DOHH2 (cell line): ENCODE measurements at regions not wholly inside any gene's neighbourhood (a gene's known extent, or its start where the extent isn't known, plus 50 kb on each side); places are given as distances from the start of the nearest gene placed in this dataset.
"Not testable (repeated sequence)": the region's sequence is repeated elsewhere in the genome, so short reads cannot be mapped to it uniquely, and the experiment has no call there.

Experiments
- H3F3A ChIP-seq: fragments of 200-600 bp; sonication (generic), shearing (Covaris generic); 2 replicates; pipeline ENCODE4 v1.6.0; 2016; ENCODE audit warnings: antibody characterized with exemption, mild to moderate bottlenecking; ENCODE audit not compliant: control insufficient read depth, insufficient read depth
- H3K27ac ChIP-seq: fragments of 200-600 bp; sonication (generic); 2 replicates; pipeline ENCODE4 v1.5.1; 2014; ENCODE audit warnings: low read depth, mild to moderate bottlenecking, low read length, moderate library complexity
- H3K27me3 ChIP-seq: fragments of 200-600 bp; sonication (generic); 2 replicates; pipeline ENCODE4 v1.6.1; 2014; ENCODE audit warnings: mild to moderate bottlenecking, low read length, mixed read lengths; ENCODE audit not compliant: control insufficient read depth
- H3K36me3 ChIP-seq: fragments of 200-600 bp; sonication (generic); 2 replicates; pipeline ENCODE4 v1.6.1; 2014; ENCODE audit warnings: mild to moderate bottlenecking, low read length, moderate library complexity, mixed read lengths; ENCODE audit not compliant: control insufficient read depth
- H3K4me1 ChIP-seq: fragments of 200-600 bp; sonication (generic); 2 replicates; pipeline ENCODE4 v1.6.1; 2014; ENCODE audit warnings: mild to moderate bottlenecking, low read length, mixed read lengths; ENCODE audit not compliant: control insufficient read depth
- H3K4me2 ChIP-seq: fragments of 200-600 bp; sonication (generic); 2 replicates; pipeline ENCODE4 v1.6.0; 2014; ENCODE audit warnings: mild to moderate bottlenecking, low read length, moderate library complexity
- H3K4me3 ChIP-seq: fragments of 200-600 bp; sonication (generic); 2 replicates; pipeline ENCODE4 v1.5.1; 2014; ENCODE audit warnings: mild to moderate bottlenecking, low read length, mixed read lengths
- H3K79me2 ChIP-seq: fragments of 200-600 bp; sonication (generic); 2 replicates; pipeline ENCODE4 v1.6.1; 2014; ENCODE audit warnings: mild to moderate bottlenecking, low read length, mixed read lengths; ENCODE audit not compliant: control insufficient read depth
- H3K9me2 ChIP-seq: fragments of 200-600 bp; sonication (generic); replicated peaks from 2 replicates; pipeline ENCODE4 v1.6.1; 2014; ENCODE audit warnings: mild to moderate bottlenecking, low read length, mixed read lengths; ENCODE audit not compliant: control insufficient read depth
- H3K9me3 ChIP-seq: fragments of 200-600 bp; sonication (generic); 2 replicates; pipeline ENCODE4 v1.6.1; 2014; ENCODE audit warnings: antibody characterized with exemption, low read length, mixed read lengths; ENCODE audit not compliant: control insufficient read depth, insufficient read depth
- H4K20me1 ChIP-seq: fragments of 200-600 bp; sonication (generic); 2 replicates; pipeline ENCODE4 v1.6.0; 2014; ENCODE audit warnings: low read depth, mild to moderate bottlenecking, antibody characterized with exemption, low read length, moderate library complexity; ENCODE audit not compliant: control insufficient read depth, insufficient read depth
- EZH2phosphoT487 ChIP-seq: fragments of 200-600 bp; sonication (generic); IDR thresholded peaks from 2 replicates; pipeline ENCODE4 v1.6.1; 2017; ENCODE audit warnings: borderline replicate concordance, mild to moderate bottlenecking, antibody characterized with exemption, low read length, moderate library complexity, mixed read lengths
- TF ChIP-seq, protein P1 (sequence below): fragments of 200-600 bp; sonication (generic); IDR thresholded peaks from one replicate; pipeline ENCODE4 v1.5.1; 2014; ENCODE audit warnings: antibody characterized with exemption, mild to moderate bottlenecking, low read depth, low read length; ENCODE audit not compliant: poor library complexity, severe bottlenecking

DNA sequence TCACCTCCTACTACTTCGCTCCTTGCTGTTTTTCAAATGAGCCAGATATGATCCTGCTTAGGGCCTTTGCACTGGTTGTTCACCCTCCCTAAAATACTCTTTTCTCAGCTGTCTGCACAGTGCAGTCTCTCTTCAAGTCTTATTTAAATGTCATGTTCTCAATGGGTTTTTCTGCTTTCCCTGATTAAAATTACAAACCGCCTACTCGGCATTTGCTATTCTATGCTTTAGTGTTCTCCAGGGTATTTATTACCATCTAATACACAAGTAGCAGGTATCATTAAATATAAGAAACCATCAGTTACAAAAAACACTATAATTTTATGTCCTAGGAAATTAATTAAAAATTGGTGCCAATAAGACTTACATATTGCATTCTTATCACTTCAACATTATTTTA, 108.0 kb upstream of the TMTC1 start:
- TF ChIP-seq EZH2phosphoT487: no peak
- TF ChIP-seq, protein P1, sequence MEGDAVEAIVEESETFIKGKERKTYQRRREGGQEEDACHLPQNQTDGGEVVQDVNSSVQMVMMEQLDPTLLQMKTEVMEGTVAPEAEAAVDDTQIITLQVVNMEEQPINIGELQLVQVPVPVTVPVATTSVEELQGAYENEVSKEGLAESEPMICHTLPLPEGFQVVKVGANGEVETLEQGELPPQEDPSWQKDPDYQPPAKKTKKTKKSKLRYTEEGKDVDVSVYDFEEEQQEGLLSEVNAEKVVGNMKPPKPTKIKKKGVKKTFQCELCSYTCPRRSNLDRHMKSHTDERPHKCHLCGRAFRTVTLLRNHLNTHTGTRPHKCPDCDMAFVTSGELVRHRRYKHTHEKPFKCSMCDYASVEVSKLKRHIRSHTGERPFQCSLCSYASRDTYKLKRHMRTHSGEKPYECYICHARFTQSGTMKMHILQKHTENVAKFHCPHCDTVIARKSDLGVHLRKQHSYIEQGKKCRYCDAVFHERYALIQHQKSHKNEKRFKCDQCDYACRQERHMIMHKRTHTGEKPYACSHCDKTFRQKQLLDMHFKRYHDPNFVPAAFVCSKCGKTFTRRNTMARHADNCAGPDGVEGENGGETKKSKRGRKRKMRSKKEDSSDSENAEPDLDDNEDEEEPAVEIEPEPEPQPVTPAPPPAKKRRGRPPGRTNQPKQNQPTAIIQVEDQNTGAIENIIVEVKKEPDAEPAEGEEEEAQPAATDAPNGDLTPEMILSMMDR: no peak
- H3K9me2 ChIP-seq: no peaks in the 10 kb centered on the region
- H4K20me1 ChIP-seq: no peaks in the 10 kb centered on the region
- no peak overlapping the region for H3K4me3 ChIP-seq
- no peak overlapping the region for H3K27ac ChIP-seq
- H3K36me3 ChIP-seq: no peaks in the 10 kb centered on the region
- no peak overlapping the region for H3K4me2 ChIP-seq
- no peaks in the 10 kb centered on the region for H3K79me2 ChIP-seq
- no peaks in the 10 kb centered on the region for H3K9me3 ChIP-seq
- H3F3A ChIP-seq: no peaks in the 10 kb centered on the region
- no peaks in the 10 kb centered on the region for H3K4me1 ChIP-seq
- no peaks in the 10 kb centered on the region for H3K27me3 ChIP-seq

DNA sequence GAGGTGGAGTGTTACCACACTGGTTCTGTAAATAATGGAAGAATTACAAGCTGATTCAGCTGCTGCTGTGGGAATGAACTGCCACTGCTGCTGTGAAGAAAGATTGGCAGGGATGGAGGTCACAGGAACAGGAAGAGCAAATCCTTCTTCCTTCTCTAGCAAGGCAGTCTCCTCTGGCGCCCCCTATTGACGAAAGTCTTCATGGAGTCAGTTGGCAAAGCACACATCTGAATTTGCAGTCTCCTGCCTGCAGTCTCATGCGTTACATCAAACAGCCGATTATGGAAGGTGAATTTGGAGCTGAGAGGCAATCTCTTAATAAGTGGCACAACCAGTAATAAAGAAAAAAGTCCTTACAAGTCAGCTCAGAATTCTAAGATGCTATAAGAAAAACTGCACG, 106.0 kb upstream of the TMTC1 start:
- Histone ChIP-seq H3F3A (no peaks in the 10 kb centered on the region), H3K4me2 (no peak overlapping the region), H3K27ac (no peak overlapping the region), H3K36me3 (no peaks in the 10 kb centered on the region), H3K79me2 (no peaks in the 10 kb centered on the region), H4K20me1 (no peaks in the 10 kb centered on the region), H3K27me3 (no peaks in the 10 kb centered on the region), H3K4me3 (no peak overlapping the region), H3K9me2 (no peaks in the 10 kb centered on the region), H3K9me3 (no peaks in the 10 kb centered on the region), H3K4me1 (no peaks in the 10 kb centered on the region)
- TF ChIP-seq, protein P1: peak; percentile 66
- TF ChIP-seq EZH2phosphoT487: no peak

DNA sequence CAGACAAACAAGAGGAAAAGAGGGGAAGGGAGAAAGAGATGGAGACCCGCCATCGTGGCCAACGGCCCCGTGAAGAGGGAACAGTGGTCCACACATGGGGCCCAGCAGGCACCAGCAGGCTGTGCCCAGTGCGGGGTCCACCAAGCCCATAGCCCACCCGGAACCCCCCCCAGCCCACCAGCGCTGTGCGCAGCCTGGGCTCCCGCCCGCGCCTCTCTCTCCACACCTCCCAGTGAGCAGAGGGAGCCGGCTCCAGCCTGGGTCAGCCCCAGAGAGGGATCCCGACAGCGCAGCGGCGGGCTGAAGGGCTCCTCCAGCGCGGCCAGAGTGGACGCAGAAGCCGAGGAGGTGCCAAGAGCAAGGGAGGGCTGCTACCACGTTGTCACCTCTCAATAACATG, 105.0 kb upstream of the TMTC1 start:
- Histone ChIP-seq H3K4me1 (no peaks in the 10 kb centered on the region), H3K79me2 (no peaks in the 10 kb centered on the region), H3K4me3 (no peak overlapping the region), H3K4me2 (no peak overlapping the region), H3K9me3 (no peaks in the 10 kb centered on the region), H3K36me3 (no peaks in the 10 kb centered on the region), H4K20me1 (no peaks in the 10 kb centered on the region), H3K27ac (no peak overlapping the region), H3K27me3 (no peaks in the 10 kb centered on the region), H3K9me2 (no peaks in the 10 kb centered on the region), H3F3A (no peaks in the 10 kb centered on the region)
- TF ChIP-seq, protein P1: no peak
- no peak for TF ChIP-seq EZH2phosphoT487

DNA sequence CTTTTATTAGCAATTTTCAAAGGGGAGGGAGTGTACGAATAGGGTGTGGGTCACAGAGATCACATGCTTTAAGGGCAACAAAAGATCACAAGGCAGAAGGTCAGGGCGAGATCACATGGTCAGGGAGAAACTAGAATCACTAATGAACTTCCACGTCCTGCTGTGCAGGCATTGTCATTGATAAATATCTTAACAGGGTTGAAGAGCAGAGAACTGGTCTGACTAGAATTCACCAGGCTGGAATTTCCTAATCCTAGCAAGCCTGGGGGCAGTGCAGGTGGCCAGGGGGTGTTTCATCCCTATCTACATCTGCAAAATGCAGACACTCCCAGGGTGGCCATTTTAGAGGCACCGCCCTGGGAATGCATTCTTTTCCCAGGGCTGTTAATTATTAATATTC, 101.2 kb upstream of the TMTC1 start:
- H3K9me2 ChIP-seq, H3K4me3 ChIP-seq, H3K4me2 ChIP-seq, H3K27ac ChIP-seq, H3K27me3 ChIP-seq, H3F3A ChIP-seq, H3K79me2 ChIP-seq, H3K9me3 ChIP-seq, H4K20me1 ChIP-seq, H3K4me1 ChIP-seq, H3K36me3 ChIP-seq: not testable (repeated sequence)
